COR-L47 (cell line): ENCODE measurements at regions not wholly inside any gene's neighbourhood (a gene's known extent, or its start where the extent isn't known, plus 50 kb on each side); places are given as distances from the start of the nearest gene placed in this dataset.

ENCODE experiments used
- DNase-seq: peaks from one replicate; lab custom pipeline; 2025; lab: John Stamatoyannopoulos, UW

- no peak for DNase-seq
Observed at GRCh38 chr7:51786284-51786683, 469.7 kb upstream of the COBL start.

- DNase-seq, result no peak
Observed at GRCh38 chr7:51785876-51786275, 469.3 kb upstream of the COBL start.

GRCh38 chr7:51785171-51785570, 468.6 kb upstream of the COBL start:
- no peak for DNase-seq

- no peak for DNase-seq
Observed at GRCh38 chr7:51783241-51783640, 466.6 kb upstream of the COBL start.

GRCh38 chr7:51778121-51778520, 461.5 kb upstream of the COBL start:
- no peak for DNase-seq

- no peak for DNase-seq
Observed at GRCh38 chr7:51774178-51774577, 457.6 kb upstream of the COBL start.

- DNase-seq, result no peak
Observed at GRCh38 chr7:51772190-51772589, 455.6 kb upstream of the COBL start.

- DNase-seq, result no peak
Observed at GRCh38 chr7:51764976-51765375, 448.4 kb upstream of the COBL start.

GRCh38 chr7:51759985-51760384, 443.4 kb upstream of the COBL start:
- DNase-seq, result no peak

GRCh38 chr7:51757960-51758359, 441.4 kb upstream of the COBL start:
- DNase-seq, result no peak

GRCh38 chr7:51732951-51733350, 416.3 kb upstream of the COBL start:
- peak; percentile 22 for DNase-seq

GRCh38 chr7:51732116-51732515, 415.5 kb upstream of the COBL start:
- no peak for DNase-seq

GRCh38 chr7:51731075-51731474, 414.5 kb upstream of the COBL start:
- peak; percentile 70 for DNase-seq

- no peak for DNase-seq
Observed at GRCh38 chr7:51727441-51727840, 410.8 kb upstream of the COBL start.

GRCh38 chr7:51706851-51707250, 390.2 kb upstream of the COBL start:
- no peak for DNase-seq

GRCh38 chr7:51705701-51706100, 389.1 kb upstream of the COBL start:
- DNase-seq, result no peak

- DNase-seq, result no peak
Observed at GRCh38 chr7:51702673-51703072, 386.1 kb upstream of the COBL start.

- DNase-seq, result no peak
Observed at GRCh38 chr7:51701935-51702334, 385.3 kb upstream of the COBL start.

- no peak for DNase-seq
Observed at GRCh38 chr7:51700593-51701215, 384.1 kb upstream of the COBL start.

GRCh38 chr7:51693258-51693657, 376.6 kb upstream of the COBL start:
- no peak for DNase-seq

- DNase-seq, result no peak
Observed at GRCh38 chr7:51689547-51689946, 372.9 kb upstream of the COBL start.

- DNase-seq, result no peak
Observed at GRCh38 chr7:51685794-51686193, 369.2 kb upstream of the COBL start.

- no peak for DNase-seq
Observed at GRCh38 chr7:51680594-51681399, 364.2 kb upstream of the COBL start.

- no peak for DNase-seq
Observed at GRCh38 chr7:51679358-51679757, 362.7 kb upstream of the COBL start.
